Uterus (tissue), 3 donors: ENCODE measurements at regions not wholly inside any gene's neighbourhood (a gene's known extent, or its start where the extent isn't known, plus 50 kb on each side); places are given as distances from the start of the nearest gene placed in this dataset.

Source experiments
- DNase-seq, 2 donors: peaks; one replicate each; pipeline ENCODE4 v3.0.0-alpha.2; 2019 to 2020
- H3K27ac ChIP-seq, 2 donors: fragments of 200-600 bp; sonication (generic); 1 replicate in 1 of 2; 2 replicates in 1 of 2; pipeline ENCODE4 v1.5.1; 2016 to 2018
- H3K27me3 ChIP-seq, 2 donors: fragments of 200-600 bp; sonication (generic); one replicate each; pipeline ENCODE4 v1.5.1; 2018 to 2019; ENCODE audit warnings: control low read depth in 1 of 2
- H3K36me3 ChIP-seq, 2 donors: fragments of 200-600 bp; sonication (generic); one replicate each; pipeline ENCODE4 v1.5.1; 2019; ENCODE audit warnings: control low read depth in 1 of 2
- H3K4me1 ChIP-seq, 2 donors: fragments of 200-600 bp; sonication (generic); one replicate each; pipeline ENCODE4 v1.5.1; 2018 to 2019; ENCODE audit warnings: control low read depth in 1 of 2
- H3K4me3 ChIP-seq, 2 donors: fragments of 200-600 bp; sonication (generic); 1 replicate in 1 of 2; 2 replicates in 1 of 2; pipeline ENCODE4 v1.5.1; 2018 to 2019; ENCODE audit warnings: mild to moderate bottlenecking in 1 of 2
- H3K9me3 ChIP-seq, 2 donors: fragments of 200-600 bp; sonication (generic); one replicate each; pipeline ENCODE4 v1.5.1; 2019; ENCODE audit warnings: control low read depth in 1 of 2
- POLR2A ChIP-seq, 2 donors: fragments of 450-650 bp; IDR thresholded peaks; one replicate each; pipeline ENCODE4 v1.6.1; 2016; ENCODE audit warnings: antibody characterized with exemption in 2 of 2, mild to moderate bottlenecking in 1 of 2, moderate library complexity in 1 of 2
- intact Hi-C: fragments of 100-400 bp; cut with DNase I; formaldehyde crosslinking; loops from one replicate; pipeline ENCODE4 v1.15.1; 2023; ENCODE audit warnings: low total_unique reads
- TF ChIP-seq, protein P1 (sequence below), 4 experiments: fragments of 200-600 bp in 2 of 4; fragments of 450-650 bp in 2 of 4; sonication (generic) in 2 of 4; IDR thresholded peaks; one replicate each; pipeline ENCODE4 v1.5.1; 2016 to 2019; ENCODE audit warnings: antibody characterized with exemption in 4 of 4, mild to moderate bottlenecking in 2 of 4, moderate library complexity in 1 of 4
- donor health status: DM: yes; HTN: yes; CAD: no.

GRCh38 chr1:34645109-34645688 lies 109.6 kb upstream of the GJB5 start:
- no peaks in the 10 kb centered on the region for H3K9me3 ChIP-seq
- H3K4me1 ChIP-seq = no peaks in the 10 kb centered on the region
- no peak overlapping the region for H3K27ac ChIP-seq
- H3K4me3 ChIP-seq = no peak overlapping the region
- no peaks in the 10 kb centered on the region for H3K27me3 ChIP-seq
- TF ChIP-seq, protein P1, sequence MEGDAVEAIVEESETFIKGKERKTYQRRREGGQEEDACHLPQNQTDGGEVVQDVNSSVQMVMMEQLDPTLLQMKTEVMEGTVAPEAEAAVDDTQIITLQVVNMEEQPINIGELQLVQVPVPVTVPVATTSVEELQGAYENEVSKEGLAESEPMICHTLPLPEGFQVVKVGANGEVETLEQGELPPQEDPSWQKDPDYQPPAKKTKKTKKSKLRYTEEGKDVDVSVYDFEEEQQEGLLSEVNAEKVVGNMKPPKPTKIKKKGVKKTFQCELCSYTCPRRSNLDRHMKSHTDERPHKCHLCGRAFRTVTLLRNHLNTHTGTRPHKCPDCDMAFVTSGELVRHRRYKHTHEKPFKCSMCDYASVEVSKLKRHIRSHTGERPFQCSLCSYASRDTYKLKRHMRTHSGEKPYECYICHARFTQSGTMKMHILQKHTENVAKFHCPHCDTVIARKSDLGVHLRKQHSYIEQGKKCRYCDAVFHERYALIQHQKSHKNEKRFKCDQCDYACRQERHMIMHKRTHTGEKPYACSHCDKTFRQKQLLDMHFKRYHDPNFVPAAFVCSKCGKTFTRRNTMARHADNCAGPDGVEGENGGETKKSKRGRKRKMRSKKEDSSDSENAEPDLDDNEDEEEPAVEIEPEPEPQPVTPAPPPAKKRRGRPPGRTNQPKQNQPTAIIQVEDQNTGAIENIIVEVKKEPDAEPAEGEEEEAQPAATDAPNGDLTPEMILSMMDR (IDR thresholded peaks at IDR 0.05) = no peak
- no peak for TF ChIP-seq POLR2A (IDR thresholded peaks at IDR 0.05)
- intact Hi-C loops = no loop called here
- DNase-seq = no peak
- H3K36me3 ChIP-seq = no peaks in the 10 kb centered on the region

DNA sequence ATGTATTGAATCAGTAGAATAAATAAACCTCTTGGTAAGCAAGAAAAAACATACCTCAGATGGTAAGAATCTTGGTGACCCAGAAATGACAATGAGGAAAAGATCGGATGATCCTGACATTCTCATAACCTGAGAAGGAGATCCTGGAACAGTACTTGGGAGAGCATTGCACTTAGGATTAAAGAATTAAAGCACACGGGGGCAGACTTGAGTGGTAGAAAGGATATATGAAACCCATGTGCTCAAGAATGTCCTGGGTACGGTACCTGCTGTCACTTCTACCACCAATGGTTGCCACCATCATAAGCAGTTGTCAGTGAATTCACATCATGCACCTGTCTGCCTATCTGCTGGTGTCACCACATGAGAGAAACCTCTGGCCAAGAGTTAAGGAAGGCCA lies 108.9 kb upstream of the GJB5 start:
- H3K4me3 ChIP-seq = no peak overlapping the region
- intact Hi-C loops = no loop called here
- H3K27ac ChIP-seq = no peak overlapping the region
- TF ChIP-seq, protein P1 (IDR thresholded peaks at IDR 0.05) = no peak
- TF ChIP-seq POLR2A (IDR thresholded peaks at IDR 0.05) = no peak
- no peaks in the 10 kb centered on the region for H3K9me3 ChIP-seq
- H3K27me3 ChIP-seq = no peaks in the 10 kb centered on the region
- DNase-seq = no peak
- no peaks in the 10 kb centered on the region for H3K4me1 ChIP-seq
- H3K36me3 ChIP-seq = no peaks in the 10 kb centered on the region

DNA sequence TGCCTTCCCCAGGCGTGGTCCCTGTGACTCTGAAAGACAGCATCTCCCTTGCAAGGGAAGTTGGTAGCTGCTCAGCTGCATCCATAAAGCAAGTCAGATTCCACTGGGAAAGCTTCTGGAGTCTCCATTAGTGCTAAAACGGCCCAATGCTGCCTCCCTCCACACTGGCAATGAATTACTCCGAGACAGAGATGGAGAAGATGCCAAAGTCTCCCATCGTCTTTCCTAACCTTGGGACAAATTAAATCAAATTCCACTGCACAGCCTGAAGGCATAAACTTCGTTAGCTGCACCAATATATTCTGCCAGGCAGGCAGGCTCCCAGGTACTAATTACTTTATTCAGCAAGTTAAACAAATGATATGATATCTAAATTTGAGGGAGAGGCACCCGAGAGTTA lies 106.3 kb upstream of the GJB5 start:
- no peak for TF ChIP-seq POLR2A (IDR thresholded peaks at IDR 0.05)
- TF ChIP-seq, protein P1 (IDR thresholded peaks at IDR 0.05) = no peak
- H3K36me3 ChIP-seq = no peaks in the 10 kb centered on the region
- no peaks in the 10 kb centered on the region for H3K27me3 ChIP-seq
- H3K4me3 ChIP-seq = no peak overlapping the region
- no peaks in the 10 kb centered on the region for H3K9me3 ChIP-seq
- no peak overlapping the region for H3K27ac ChIP-seq
- intact Hi-C loops = no loop called here
- no peak for DNase-seq
- H3K4me1 ChIP-seq = no peaks in the 10 kb centered on the region

DNA sequence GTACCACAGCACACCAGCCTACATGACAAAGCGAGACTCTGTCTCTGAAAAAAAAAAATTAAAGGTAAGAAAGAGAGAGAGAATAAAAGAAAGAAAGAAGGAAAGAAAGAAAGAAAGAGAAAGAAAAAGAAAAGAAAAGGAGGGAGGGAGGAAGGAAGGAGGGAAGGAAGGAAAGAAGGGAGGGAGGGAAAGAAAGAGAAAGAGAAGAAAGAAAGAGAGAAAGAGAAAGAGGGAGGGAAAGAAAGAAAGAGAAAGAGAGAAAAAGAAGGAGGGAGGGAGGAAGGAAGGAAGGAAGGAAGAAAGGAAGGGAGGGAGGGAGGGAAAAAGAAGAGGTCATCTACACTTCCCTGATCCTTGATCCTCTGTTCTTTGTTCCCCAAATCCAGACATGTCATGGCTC lies 104.8 kb upstream of the GJB5 start:
- Histone ChIP-seq H3K27me3 (no peaks in the 10 kb centered on the region), H3K4me1 (no peaks in the 10 kb centered on the region), H3K9me3 (no peaks in the 10 kb centered on the region), H3K27ac (no peak overlapping the region), H3K36me3 (no peaks in the 10 kb centered on the region), H3K4me3 (no peak overlapping the region)
- intact Hi-C loops = no loop called here
- no peak for DNase-seq
- TF ChIP-seq, protein P1 (IDR thresholded peaks at IDR 0.05) = no peak
- TF ChIP-seq POLR2A (IDR thresholded peaks at IDR 0.05) = no peak

GRCh38 chr1:34650800-34651199 lies 104.0 kb upstream of the GJB5 start:
- no peaks in the 10 kb centered on the region for H3K4me1 ChIP-seq
- TF ChIP-seq, protein P1 (IDR thresholded peaks at IDR 0.05) = no peak
- no peak for TF ChIP-seq POLR2A (IDR thresholded peaks at IDR 0.05)
- H3K9me3 ChIP-seq = no peaks in the 10 kb centered on the region
- no peak overlapping the region for H3K4me3 ChIP-seq
- H3K27ac ChIP-seq = no peak overlapping the region
- DNase-seq = no peak
- no peaks in the 10 kb centered on the region for H3K27me3 ChIP-seq
- H3K36me3 ChIP-seq = no peaks in the 10 kb centered on the region
- intact Hi-C loops = no loop called here
